Ovary (tissue), 7 donors: ENCODE measurements at regions not wholly inside any gene's neighbourhood (a gene's known extent, or its start where the extent isn't known, plus 50 kb on each side); places are given as distances from the start of the nearest gene placed in this dataset.

Experiments used
- DNase-seq, 5 donors: peaks; one replicate each; pipeline ENCODE4 v3.0.0-alpha.2; 2019 to 2020
- H3K27ac ChIP-seq, 2 donors: fragments of 200-600 bp; one replicate each; pipeline versions ENCODE4 v1.5.1 to v1.8.0; 2019 to 2022
- H3K27me3 ChIP-seq: fragments of 200-600 bp; one replicate; pipeline ENCODE4 v1.8.0; 2022
- H3K36me3 ChIP-seq: fragments of 200-600 bp; sonication (generic); one replicate; pipeline ENCODE4 v1.5.1; 2019
- H3K4me1 ChIP-seq: one replicate; pipeline ENCODE4 v1.8.1; 2013; ENCODE audit warnings: mild to moderate bottlenecking, moderate library complexity; ENCODE audit not compliant: insufficient read depth
- H3K4me3 ChIP-seq: fragments of 200-600 bp; sonication (generic); one replicate; pipeline ENCODE4 v1.5.1; 2017
- H3K9me3 ChIP-seq, 2 donors: fragments of 200-600 bp in 1 of 2; sonication (generic) in 1 of 2; one replicate each; pipeline versions ENCODE4 v1.5.1 to v1.8.1; 2013 to 2019; ENCODE audit warnings: mild to moderate bottlenecking in 1 of 2, moderate library complexity in 1 of 2
- CTCF ChIP-seq, 3 donors: fragments of 450-650 bp in 2 of 3; fragments of 200-600 bp in 1 of 3; IDR thresholded peaks; one replicate each; pipeline versions ENCODE4 v1.5.1 to v1.8.0; 2016 to 2022; ENCODE audit warnings: antibody characterized with exemption in 3 of 3, mild to moderate bottlenecking in 1 of 3
- EP300 ChIP-seq: sonication (generic); formaldehyde crosslinking; IDR thresholded peaks from one replicate; pipeline ENCODE4 v1.6.1; 2017; ENCODE audit warnings: antibody characterized with exemption
- POLR2A ChIP-seq: fragments of 450-650 bp; IDR thresholded peaks from one replicate; pipeline ENCODE4 v1.6.1; 2017; ENCODE audit warnings: antibody characterized with exemption, mild to moderate bottlenecking, moderate library complexity
- WGBS, 3 donors: extraction: QIAGEN DNeasy Blood & Tissue Kit in 1 of 3; methylation state at CpG; one replicate each; pipeline versions ENCODE4 v1.1.5 to v1.1.7; 2013 to 2017; 5-methylcytosine and 5-hydroxymethylcytosine counted together
- intact Hi-C, 4 donors: fragments of 100-400 bp; cut with DNase I; formaldehyde crosslinking; loops; one replicate each; pipeline versions ENCODE4 v1.11.0 to v1.15.1; 2022 to 2023
- donor health status: DM: no; HTN: no; CAD: no; lungs with moderate emphysema.
- donor health status: DM: no; HTN: no; CAD: no.
- donor health status: Bipolar disorder and iron deficiency.
- donor health status: DM: no; HTN: no; CAD: no.
- donor health status: DM: yes; HTN: yes; CAD: no.

DNA sequence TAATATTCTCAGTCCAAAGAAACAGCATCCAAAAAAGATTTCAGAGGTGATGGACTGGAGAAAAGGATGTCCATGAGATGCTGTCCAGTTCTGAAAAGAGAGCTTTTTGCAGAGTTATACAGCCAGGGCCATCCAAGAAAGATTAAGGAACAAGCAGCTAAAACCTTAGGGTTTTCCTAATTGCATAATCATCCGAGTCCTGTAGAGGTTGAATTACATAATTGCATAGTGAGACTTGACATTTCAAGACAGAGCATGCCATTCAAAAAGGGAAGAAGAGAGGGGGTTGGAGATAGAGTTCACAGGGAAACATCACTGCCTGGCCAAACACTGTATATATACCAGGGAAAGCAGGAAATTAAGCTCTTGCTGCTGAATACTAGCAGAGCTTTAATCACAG lies 1729.2 kb upstream of the WWC1 start:
- DNase-seq = no peak
- intact Hi-C loops = no loop called here
- Histone ChIP-seq H3K36me3 (no peaks in the 10 kb centered on the region), H3K27me3 (no peaks in the 10 kb centered on the region), H3K4me3 (no peak overlapping the region), H3K9me3 (no peaks in the 10 kb centered on the region), H3K4me1 (no peaks in the 10 kb centered on the region), H3K27ac (no peak overlapping the region)
- TF ChIP-seq EP300 (no peak), CTCF (IDR thresholded peaks at IDR 0.05) (no peak), POLR2A (no peak)
- 30 to 39% (median 38%) methylated on average over 1 of the region's 1 CpG for WGBS, 3 donors

GRCh38 chr5:166566725-166567124 lies 1724.7 kb upstream of the WWC1 start:
- TF ChIP-seq POLR2A (no peak), EP300 (no peak), CTCF (IDR thresholded peaks at IDR 0.05) (no peak)
- no peaks in the 10 kb centered on the region for H3K36me3 ChIP-seq
- H3K27ac ChIP-seq = no peak overlapping the region
- no peaks in the 10 kb centered on the region for H3K9me3 ChIP-seq
- intact Hi-C loops = no loop called here
- H3K27me3 ChIP-seq = no peaks in the 10 kb centered on the region
- no peak for DNase-seq
- 9 to 28% (median 12%) methylated on average over 1 of the region's 1 CpG for WGBS, 3 donors
- H3K4me1 ChIP-seq = no peaks in the 10 kb centered on the region
- no peak overlapping the region for H3K4me3 ChIP-seq

DNA sequence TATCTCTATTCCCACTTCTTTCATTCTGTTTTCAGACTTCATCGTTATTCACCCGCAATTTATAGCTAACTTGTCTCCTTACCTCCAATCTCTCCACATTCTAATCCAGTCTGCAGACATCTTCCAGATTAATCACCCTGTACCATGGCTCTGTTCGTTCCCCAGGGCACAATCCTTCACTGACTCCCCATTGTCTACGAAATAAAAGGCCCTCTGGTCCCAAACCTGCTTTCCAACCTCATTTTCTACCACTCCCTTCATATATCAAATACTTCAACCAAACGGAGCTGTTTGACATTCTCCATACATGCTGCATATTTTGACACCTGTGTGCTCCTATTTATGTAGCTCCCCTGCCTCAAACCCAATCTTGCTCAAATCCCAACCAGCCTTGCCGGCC lies 1720.6 kb upstream of the WWC1 start:
- Histone ChIP-seq H3K4me3 (no peak overlapping the region), H3K4me1 (no peaks in the 10 kb centered on the region), H3K27ac (no peak overlapping the region), H3K36me3 (no peaks in the 10 kb centered on the region), H3K27me3 (no peaks in the 10 kb centered on the region), H3K9me3 (no peaks in the 10 kb centered on the region)
- no peak for DNase-seq
- intact Hi-C loops = no loop called here
- TF ChIP-seq CTCF (IDR thresholded peaks at IDR 0.05) (no peak), EP300 (no peak), POLR2A (no peak)
- WGBS, 3 donors = 50 to 62% (median 55%) methylated on average over 6 of the region's 6 CpGs

DNA sequence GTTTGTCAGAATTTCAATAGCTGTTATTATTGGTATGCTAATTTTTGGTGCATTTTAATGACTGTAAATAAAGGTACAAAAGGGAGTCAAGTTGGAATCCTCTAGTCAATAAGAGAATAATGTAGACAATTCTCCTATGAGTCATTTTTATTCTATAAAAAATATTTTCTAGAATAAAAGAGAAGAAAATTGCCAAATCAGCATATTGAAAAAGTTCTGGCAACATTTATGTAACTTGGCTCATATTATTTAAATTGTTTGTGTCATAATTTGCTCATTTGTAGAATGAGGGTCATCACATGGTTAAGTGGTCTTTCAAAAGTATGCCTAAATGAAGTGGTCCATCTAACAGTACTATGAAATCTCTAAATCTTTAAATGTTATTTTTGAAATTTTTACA lies 1719.8 kb upstream of the WWC1 start:
- no peak for DNase-seq
- H3K27me3 ChIP-seq = no peaks in the 10 kb centered on the region
- no peaks in the 10 kb centered on the region for H3K36me3 ChIP-seq
- no peak overlapping the region for H3K27ac ChIP-seq
- TF ChIP-seq CTCF (IDR thresholded peaks at IDR 0.05) = no peak
- TF ChIP-seq EP300 = no peak
- no peak for TF ChIP-seq POLR2A
- intact Hi-C loops = no loop called here
- no peaks in the 10 kb centered on the region for H3K4me1 ChIP-seq
- no peaks in the 10 kb centered on the region for H3K9me3 ChIP-seq
- H3K4me3 ChIP-seq = no peak overlapping the region

DNA sequence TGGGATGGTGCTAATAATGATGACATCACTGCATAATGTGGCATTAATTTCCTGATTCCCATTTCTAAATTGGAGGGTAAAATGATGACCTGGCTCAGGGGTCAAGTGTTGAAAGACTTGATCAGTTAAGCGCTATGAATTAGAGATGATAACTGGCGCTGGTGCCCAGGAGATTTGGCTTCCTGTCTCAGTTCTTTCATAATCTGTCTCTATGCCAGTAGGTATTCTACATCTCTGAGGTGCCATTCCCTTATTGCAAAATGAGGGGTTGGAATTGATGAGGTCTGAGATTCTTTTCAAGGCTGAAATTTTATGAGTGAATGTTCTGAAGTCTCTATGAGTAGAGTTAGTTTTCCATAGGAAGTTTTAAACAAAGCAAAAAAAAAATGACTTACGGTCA lies 1715.1 kb upstream of the WWC1 start:
- Histone ChIP-seq H3K27ac (no peak overlapping the region), H3K4me3 (no peak overlapping the region), H3K4me1 (no peaks in the 10 kb centered on the region), H3K36me3 (no peaks in the 10 kb centered on the region), H3K27me3 (no peaks in the 10 kb centered on the region), H3K9me3 (no peaks in the 10 kb centered on the region)
- 77 to 86% (median 79%) methylated on average over 3 of the region's 3 CpGs for WGBS, 3 donors
- TF ChIP-seq EP300 (no peak), POLR2A (no peak), CTCF (IDR thresholded peaks at IDR 0.05) (no peak)
- intact Hi-C loops = no loop called here
- DNase-seq = no peak
